NB4 (cell line): ENCODE measurements at regions not wholly inside any gene's neighbourhood (a gene's known extent, or its start where the extent isn't known, plus 50 kb on each side); places are given as distances from the start of the nearest gene placed in this dataset.

Experiments used
- DNase-seq: peaks from one replicate; pipeline ENCODE4 v3.0.0; 2010; ENCODE audit warnings: low read depth
- H3K4me3 ChIP-seq: one replicate; pipeline ENCODE4 v1.5.1; 2011; ENCODE audit warnings: mild to moderate bottlenecking, low read depth, low read length, moderate library complexity
- MYC ChIP-seq: IDR thresholded peaks from 2 replicates; pipeline ENCODE4 v1.6.1; 2011; ENCODE audit warnings: low read depth, low read length
- POLR2A ChIP-seq: IDR thresholded peaks from 2 replicates; pipeline ENCODE4 v1.6.1; 2011; ENCODE audit warnings: mild to moderate bottlenecking; ENCODE audit not compliant: insufficient read length; ENCODE audit errors: extremely low read depth
- TF ChIP-seq, protein P1 (sequence below): IDR thresholded peaks from 2 replicates; pipeline ENCODE4 v1.6.1; 2011; ENCODE audit warnings: low read depth, low read length
- TF ChIP-seq, protein P2 (sequence below): IDR thresholded peaks from one replicate; pipeline ENCODE4 v1.5.1; 2012; ENCODE audit warnings: low read depth, low read length

DNA sequence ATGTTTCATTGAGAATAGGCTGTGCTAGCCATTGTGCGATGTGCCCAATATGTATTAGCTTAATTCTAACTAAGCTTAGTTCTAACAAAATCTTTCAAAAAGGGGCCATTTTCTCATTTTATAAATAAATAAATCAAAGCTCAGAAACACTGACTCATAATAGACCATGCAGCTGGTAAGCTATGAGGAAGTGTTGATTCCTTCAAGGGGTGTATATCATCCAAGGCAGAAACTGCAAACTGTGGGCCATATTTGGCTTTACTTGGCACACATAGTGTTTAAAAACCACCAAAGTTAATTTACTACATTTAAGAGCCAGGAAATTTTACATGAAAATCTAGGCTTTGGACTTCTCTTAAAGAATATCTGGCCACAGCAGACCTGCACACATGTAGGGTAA lies 136.5 kb downstream of the ZNF621 start:
- no peak for DNase-seq
- TF ChIP-seq POLR2A (no peak), MYC (no peak)
- TF ChIP-seq, protein P1, sequence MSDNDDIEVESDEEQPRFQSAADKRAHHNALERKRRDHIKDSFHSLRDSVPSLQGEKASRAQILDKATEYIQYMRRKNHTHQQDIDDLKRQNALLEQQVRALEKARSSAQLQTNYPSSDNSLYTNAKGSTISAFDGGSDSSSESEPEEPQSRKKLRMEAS: no peak
- TF ChIP-seq, protein P2, sequence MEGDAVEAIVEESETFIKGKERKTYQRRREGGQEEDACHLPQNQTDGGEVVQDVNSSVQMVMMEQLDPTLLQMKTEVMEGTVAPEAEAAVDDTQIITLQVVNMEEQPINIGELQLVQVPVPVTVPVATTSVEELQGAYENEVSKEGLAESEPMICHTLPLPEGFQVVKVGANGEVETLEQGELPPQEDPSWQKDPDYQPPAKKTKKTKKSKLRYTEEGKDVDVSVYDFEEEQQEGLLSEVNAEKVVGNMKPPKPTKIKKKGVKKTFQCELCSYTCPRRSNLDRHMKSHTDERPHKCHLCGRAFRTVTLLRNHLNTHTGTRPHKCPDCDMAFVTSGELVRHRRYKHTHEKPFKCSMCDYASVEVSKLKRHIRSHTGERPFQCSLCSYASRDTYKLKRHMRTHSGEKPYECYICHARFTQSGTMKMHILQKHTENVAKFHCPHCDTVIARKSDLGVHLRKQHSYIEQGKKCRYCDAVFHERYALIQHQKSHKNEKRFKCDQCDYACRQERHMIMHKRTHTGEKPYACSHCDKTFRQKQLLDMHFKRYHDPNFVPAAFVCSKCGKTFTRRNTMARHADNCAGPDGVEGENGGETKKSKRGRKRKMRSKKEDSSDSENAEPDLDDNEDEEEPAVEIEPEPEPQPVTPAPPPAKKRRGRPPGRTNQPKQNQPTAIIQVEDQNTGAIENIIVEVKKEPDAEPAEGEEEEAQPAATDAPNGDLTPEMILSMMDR: no peak
- no peak overlapping the region for H3K4me3 ChIP-seq

DNA sequence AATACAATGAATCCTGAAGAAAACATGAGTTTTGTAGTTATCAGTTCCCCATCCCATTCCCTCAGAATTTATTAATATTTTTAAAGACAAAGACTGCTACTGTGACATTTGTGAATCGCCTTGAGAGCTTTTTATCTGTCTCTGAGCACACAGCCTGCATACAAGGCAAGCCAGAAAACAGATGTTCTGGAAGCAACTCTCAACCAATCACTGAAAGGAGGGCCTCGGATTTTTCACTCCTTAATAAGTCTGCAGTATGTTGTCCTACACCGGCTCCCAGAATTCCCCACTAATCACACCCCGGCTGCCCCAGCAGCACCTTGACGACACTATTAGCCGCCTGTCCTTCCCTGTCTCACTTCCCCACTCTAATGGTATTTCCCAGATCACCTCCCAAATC lies 138.5 kb downstream of the ZNF621 start:
- TF ChIP-seq POLR2A (no peak), MYC (no peak)
- TF ChIP-seq, protein P1: no peak
- TF ChIP-seq, protein P2: no peak
- DNase-seq: no peak
- H3K4me3 ChIP-seq: no peak overlapping the region

DNA sequence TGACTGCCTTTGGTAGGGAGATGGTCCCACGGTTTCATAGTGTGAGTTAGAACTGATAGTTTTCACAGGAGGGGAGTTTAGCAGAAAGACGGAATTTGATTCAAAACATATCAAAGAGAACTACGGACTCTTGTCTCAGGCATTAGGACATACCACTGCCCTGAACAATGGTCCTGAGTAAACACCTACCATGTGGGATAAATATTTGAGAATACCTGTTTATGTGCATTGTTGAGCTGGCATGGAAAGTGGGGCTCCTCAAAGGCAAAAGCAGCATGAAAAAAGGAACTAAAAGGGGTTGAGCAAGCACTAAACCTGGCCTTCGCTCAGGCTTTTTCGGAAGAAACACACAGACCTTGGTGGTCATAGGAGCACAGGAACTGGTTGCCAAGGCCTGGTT lies 144.4 kb downstream of the ZNF621 start:
- no peak overlapping the region for H3K4me3 ChIP-seq
- no peak for TF ChIP-seq MYC
- TF ChIP-seq, protein P2: no peak
- no peak for TF ChIP-seq POLR2A
- TF ChIP-seq, protein P1: no peak
- DNase-seq: no peak

DNA sequence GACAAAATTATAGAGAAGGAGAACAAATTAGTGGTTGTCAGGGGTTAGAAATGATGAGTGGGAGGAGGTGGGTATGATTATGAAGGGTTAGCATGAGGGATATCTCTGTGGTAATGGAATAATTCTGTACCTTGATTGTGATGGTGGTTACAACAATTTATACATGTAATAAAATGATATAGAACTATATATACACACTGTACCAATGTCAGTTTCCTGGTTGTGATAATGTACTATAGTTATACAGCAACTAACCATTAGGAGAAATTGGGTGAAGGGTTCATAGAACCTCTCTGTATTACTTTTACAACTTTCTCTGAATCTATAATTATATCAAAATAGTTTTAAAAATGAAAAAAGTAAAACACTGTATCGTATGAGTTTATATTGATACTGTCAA lies 148.1 kb downstream of the ZNF621 start:
- TF ChIP-seq, protein P1: no peak
- TF ChIP-seq, protein P2: no peak
- TF ChIP-seq POLR2A: no peak
- TF ChIP-seq MYC: no peak
- H3K4me3 ChIP-seq: no peak overlapping the region
- no peak for DNase-seq

DNA sequence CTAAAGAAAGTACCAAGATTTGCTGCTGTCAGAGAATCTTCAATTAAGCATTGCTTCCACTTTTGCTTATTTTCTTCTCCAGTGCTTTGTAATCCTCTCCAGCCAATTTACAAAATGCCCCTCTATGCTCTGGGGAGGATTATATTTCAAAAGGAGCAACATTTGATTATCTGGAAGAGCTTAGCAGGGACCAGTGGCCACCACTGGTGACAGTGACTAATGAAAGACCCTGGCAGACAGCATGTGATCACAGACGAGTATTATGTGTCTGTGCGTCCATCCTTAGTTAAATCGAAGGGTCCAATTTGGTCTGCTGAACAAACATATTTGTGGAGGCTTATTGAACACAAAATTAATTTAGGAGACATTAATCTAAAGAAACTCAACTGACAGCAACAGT lies 152.6 kb downstream of the ZNF621 start:
- no peak for DNase-seq
- H3K4me3 ChIP-seq: no peak overlapping the region
- TF ChIP-seq, protein P2: no peak
- TF ChIP-seq MYC (no peak), POLR2A (no peak)
- TF ChIP-seq, protein P1: no peak

DNA sequence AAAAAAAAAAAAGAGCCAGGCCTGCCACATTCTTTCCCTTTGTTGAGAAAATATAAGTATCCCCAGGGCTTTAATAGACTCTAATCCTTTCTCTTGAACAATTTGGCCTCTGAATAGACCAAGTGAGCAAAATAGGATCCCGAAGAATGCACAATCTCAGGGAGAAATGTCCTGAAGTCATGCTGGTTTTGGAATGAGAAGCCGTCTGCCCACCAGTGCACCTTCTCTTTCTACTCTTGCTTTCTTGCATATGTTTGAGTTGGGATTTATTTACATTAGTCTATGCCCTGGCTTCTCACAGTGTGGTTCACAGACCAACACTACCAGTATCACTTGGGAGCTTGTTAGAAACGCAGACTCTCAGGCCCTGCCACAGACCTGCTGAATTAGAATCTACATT lies 153.0 kb downstream of the ZNF621 start:
- DNase-seq: no peak
- no peak overlapping the region for H3K4me3 ChIP-seq
- TF ChIP-seq POLR2A: no peak
- TF ChIP-seq MYC: no peak
- TF ChIP-seq, protein P2: no peak
- TF ChIP-seq, protein P1: no peak
